ENCODE measurements at regions not wholly inside any gene's neighbourhood (a gene's known extent, or its start where the extent isn't known, plus 50 kb on each side); places are given as distances from the start of the nearest gene placed in this dataset.
A peak's percentile ranks its signal among the peaks of the same experiment; 100 is the strongest.

GRCh38 chr6:153966001-153966400 lies 73.0 kb upstream of the OPRM1 start:
- H3K4me3 Mint-ChIP-seq: no peak overlapping the region
- H3K27ac Mint-ChIP-seq: no peak overlapping the region
- no peaks in the 10 kb centered on the region for H3K36me3 Mint-ChIP-seq
- no peaks in the 10 kb centered on the region for H4K20me1 ChIP-seq (ENCODE audit: low read depth)
- H3K4me1 ChIP-seq: no peaks in the 10 kb centered on the region
- TF ChIP-seq, protein P1, sequence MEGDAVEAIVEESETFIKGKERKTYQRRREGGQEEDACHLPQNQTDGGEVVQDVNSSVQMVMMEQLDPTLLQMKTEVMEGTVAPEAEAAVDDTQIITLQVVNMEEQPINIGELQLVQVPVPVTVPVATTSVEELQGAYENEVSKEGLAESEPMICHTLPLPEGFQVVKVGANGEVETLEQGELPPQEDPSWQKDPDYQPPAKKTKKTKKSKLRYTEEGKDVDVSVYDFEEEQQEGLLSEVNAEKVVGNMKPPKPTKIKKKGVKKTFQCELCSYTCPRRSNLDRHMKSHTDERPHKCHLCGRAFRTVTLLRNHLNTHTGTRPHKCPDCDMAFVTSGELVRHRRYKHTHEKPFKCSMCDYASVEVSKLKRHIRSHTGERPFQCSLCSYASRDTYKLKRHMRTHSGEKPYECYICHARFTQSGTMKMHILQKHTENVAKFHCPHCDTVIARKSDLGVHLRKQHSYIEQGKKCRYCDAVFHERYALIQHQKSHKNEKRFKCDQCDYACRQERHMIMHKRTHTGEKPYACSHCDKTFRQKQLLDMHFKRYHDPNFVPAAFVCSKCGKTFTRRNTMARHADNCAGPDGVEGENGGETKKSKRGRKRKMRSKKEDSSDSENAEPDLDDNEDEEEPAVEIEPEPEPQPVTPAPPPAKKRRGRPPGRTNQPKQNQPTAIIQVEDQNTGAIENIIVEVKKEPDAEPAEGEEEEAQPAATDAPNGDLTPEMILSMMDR (IDR thresholded peaks at IDR 0.05): no peak
- TF ChIP-seq EZH2phosphoT487 (IDR thresholded peaks at IDR 0.05) (no peak), EZH2 (IDR thresholded peaks at IDR 0.05) (no peak)
- H3K4me2 ChIP-seq: no peak overlapping the region
- H2AFZ ChIP-seq (replicated peaks): no peak overlapping the region
- H3K79me2 ChIP-seq (ENCODE audit: low read depth): no peaks in the 10 kb centered on the region
- no peak for DNase-seq (ENCODE audit: low spot score)
- H3K4me1 Mint-ChIP-seq: no peaks in the 10 kb centered on the region
- no peaks in the 10 kb centered on the region for H3K9me3 Mint-ChIP-seq
- H3K27me3 Mint-ChIP-seq (ENCODE audit: insufficient read depth, low read depth): no peaks in the 10 kb centered on the region
- no peak overlapping the region for H3K9ac ChIP-seq
- no peaks in the 10 kb centered on the region for H3K27me3 ChIP-seq
- H3K4me3 ChIP-seq: no peak overlapping the region
- H3K36me3 ChIP-seq: no peaks in the 10 kb centered on the region
- H3F3A ChIP-seq (ENCODE audit: low read depth): no peaks in the 10 kb centered on the region
- no peak overlapping the region for H3K27ac ChIP-seq
- H3K9me3 ChIP-seq (ENCODE audit: low read depth): no peaks in the 10 kb centered on the region

GRCh38 chr6:153963352-153963751 lies 75.7 kb upstream of the OPRM1 start:
- Histone ChIP-seq H3K4me1 (no peaks in the 10 kb centered on the region), H3K36me3 (no peaks in the 10 kb centered on the region), H4K20me1 (ENCODE audit: low read depth) (no peaks in the 10 kb centered on the region), H3K9me3 (ENCODE audit: low read depth) (no peaks in the 10 kb centered on the region), H3K79me2 (ENCODE audit: low read depth) (no peaks in the 10 kb centered on the region), H3K27ac (no peak overlapping the region), H3K4me3 (no peak overlapping the region), H2AFZ (replicated peaks) (no peak overlapping the region), H3F3A (ENCODE audit: low read depth) (no peaks in the 10 kb centered on the region), H3K4me2 (no peak overlapping the region), H3K27me3 (no peaks in the 10 kb centered on the region), H3K9ac (no peak overlapping the region)
- no peaks in the 10 kb centered on the region for H3K9me3 Mint-ChIP-seq
- TF ChIP-seq EZH2phosphoT487 (IDR thresholded peaks at IDR 0.05): no peak
- DNase-seq (ENCODE audit: low spot score): peak; percentile 2
- H3K27me3 Mint-ChIP-seq (ENCODE audit: insufficient read depth, low read depth): peaks cover 3% of the 10 kb centered on the region
- no peak overlapping the region for H3K27ac Mint-ChIP-seq
- peaks cover 3% of the 10 kb centered on the region for H3K4me1 Mint-ChIP-seq
- no peaks in the 10 kb centered on the region for H3K36me3 Mint-ChIP-seq
- H3K4me3 Mint-ChIP-seq: no peak overlapping the region

DNA sequence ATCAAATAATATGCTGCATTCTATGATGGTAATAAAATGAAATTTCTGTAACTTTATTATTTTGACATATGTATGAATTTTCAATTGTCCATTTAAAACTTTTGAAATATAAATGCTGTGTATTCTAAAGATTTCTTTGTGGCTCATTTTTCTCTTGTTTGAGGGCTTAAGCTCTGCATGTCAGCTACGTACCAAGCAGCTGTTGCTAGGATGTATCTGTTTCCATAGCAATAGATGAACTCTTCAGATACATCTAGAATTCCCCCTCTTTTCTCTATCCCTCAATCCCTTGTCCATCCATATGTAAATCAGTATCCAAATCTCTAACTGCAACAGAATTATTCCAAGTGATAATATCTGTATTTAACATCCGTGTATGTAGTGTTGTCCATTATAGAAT lies 76.5 kb upstream of the OPRM1 start:
- H3K9me3 Mint-ChIP-seq: no peaks in the 10 kb centered on the region
- H3K27me3 ChIP-seq: no peaks in the 10 kb centered on the region
- H3K27ac Mint-ChIP-seq: no peak overlapping the region
- no peaks in the 10 kb centered on the region for H3K9me3 ChIP-seq (ENCODE audit: low read depth)
- TF ChIP-seq EZH2phosphoT487 (IDR thresholded peaks at IDR 0.05) (no peak), EZH2 (IDR thresholded peaks at IDR 0.05) (no peak)
- TF ChIP-seq, protein P1 (IDR thresholded peaks at IDR 0.05): no peak
- no peak for DNase-seq (ENCODE audit: low spot score)
- H4K20me1 ChIP-seq (ENCODE audit: low read depth): no peaks in the 10 kb centered on the region
- no peak overlapping the region for H3K9ac ChIP-seq
- no peaks in the 10 kb centered on the region for H3K4me1 ChIP-seq
- H3F3A ChIP-seq (ENCODE audit: low read depth): no peaks in the 10 kb centered on the region
- H3K27me3 Mint-ChIP-seq (ENCODE audit: insufficient read depth, low read depth): peaks cover 3% of the 10 kb centered on the region
- H3K4me1 Mint-ChIP-seq: peaks cover 3% of the 10 kb centered on the region
- no peak overlapping the region for H3K4me3 Mint-ChIP-seq
- H3K36me3 Mint-ChIP-seq: no peaks in the 10 kb centered on the region
- no peak overlapping the region for H3K27ac ChIP-seq
- no peaks in the 10 kb centered on the region for H3K36me3 ChIP-seq
- H3K4me2 ChIP-seq: no peak overlapping the region
- H3K79me2 ChIP-seq (ENCODE audit: low read depth): no peaks in the 10 kb centered on the region
- H3K4me3 ChIP-seq: no peak overlapping the region
- no peak overlapping the region for H2AFZ ChIP-seq (replicated peaks)

GRCh38 chr6:153960741-153961140 lies 78.3 kb upstream of the OPRM1 start:
- H4K20me1 ChIP-seq (ENCODE audit: low read depth): no peaks in the 10 kb centered on the region
- Mint-ChIP-seq H3K9me3 (no peaks in the 10 kb centered on the region), H3K4me1 (peaks cover 3% of the 10 kb centered on the region), H3K4me3 (no peak overlapping the region), H3K27me3 (ENCODE audit: insufficient read depth, low read depth) (peaks cover 3% of the 10 kb centered on the region), H3K36me3 (no peaks in the 10 kb centered on the region), H3K27ac (no peak overlapping the region)
- no peaks in the 10 kb centered on the region for H3K4me1 ChIP-seq
- H3K4me2 ChIP-seq: no peak overlapping the region
- no peaks in the 10 kb centered on the region for H3K9me3 ChIP-seq (ENCODE audit: low read depth)
- no peaks in the 10 kb centered on the region for H3K36me3 ChIP-seq
- no peak for DNase-seq (ENCODE audit: low spot score)
- TF ChIP-seq EZH2 (IDR thresholded peaks at IDR 0.05) (no peak), EZH2phosphoT487 (IDR thresholded peaks at IDR 0.05) (no peak)
- TF ChIP-seq, protein P1 (IDR thresholded peaks at IDR 0.05): no peak
- H3K9ac ChIP-seq: no peak overlapping the region
- H3F3A ChIP-seq (ENCODE audit: low read depth): no peaks in the 10 kb centered on the region
- H3K4me3 ChIP-seq: no peak overlapping the region
- H3K79me2 ChIP-seq (ENCODE audit: low read depth): no peaks in the 10 kb centered on the region
- no peak overlapping the region for H3K27ac ChIP-seq
- no peak overlapping the region for H2AFZ ChIP-seq (replicated peaks)
- no peaks in the 10 kb centered on the region for H3K27me3 ChIP-seq

Measured in neural progenitor cell (in vitro differentiated cells).